ENCODE measurements at regions not wholly inside any gene's neighbourhood (a gene's known extent, or its start where the extent isn't known, plus 50 kb on each side); places are given as distances from the start of the nearest gene placed in this dataset.
"Not testable (repeated sequence)": the region's sequence is repeated elsewhere in the genome, so short reads cannot be mapped to it uniquely, and the experiment has no call there.

- no peak for DNase-seq
These were observed 110.0 kb downstream of the ENC1 start for GRCh38 chr5:74530326-74531050.

- DNase-seq = no peak
These were observed 111.4 kb downstream of the ENC1 start for GRCh38 chr5:74529101-74529500.

GRCh38 chr5:74526111-74526510, 114.4 kb downstream of the ENC1 start:
- DNase-seq = no peak

- DNase-seq = not testable (repeated sequence)
These were observed 115.8 kb downstream of the ENC1 start for GRCh38 chr5:74524767-74525166.

- DNase-seq = not testable (repeated sequence)
These were observed 116.8 kb downstream of the ENC1 start for GRCh38 chr5:74523698-74524097.

- DNase-seq = not testable (repeated sequence)
These were observed 117.7 kb downstream of the ENC1 start for GRCh38 chr5:74522838-74523237.

GRCh38 chr5:74521401-74521800, 119.1 kb downstream of the ENC1 start:
- no peak for DNase-seq

GRCh38 chr5:74519679-74520078, 120.8 kb downstream of the ENC1 start:
- no peak for DNase-seq

- DNase-seq = no peak
These were observed 121.4 kb downstream of the ENC1 start for GRCh38 chr5:74519161-74519571.

GRCh38 chr5:74517700-74518099, 122.8 kb downstream of the ENC1 start:
- DNase-seq = no peak

GRCh38 chr5:74516211-74516636, 124.3 kb downstream of the ENC1 start:
- DNase-seq = no peak

GRCh38 chr5:74514888-74515551, 125.5 kb downstream of the ENC1 start:
- DNase-seq = no peak

GRCh38 chr5:74511770-74512169, 128.8 kb downstream of the ENC1 start:
- DNase-seq = not testable (repeated sequence)

- no peak for DNase-seq
These were observed 130.0 kb downstream of the ENC1 start for GRCh38 chr5:74510476-74511075.

- no peak for DNase-seq
These were observed 133.0 kb downstream of the ENC1 start for GRCh38 chr5:74507370-74508005.

GRCh38 chr5:74506119-74506518, 134.4 kb downstream of the ENC1 start:
- no peak for DNase-seq

- DNase-seq = no peak
These were observed 136.1 kb downstream of the ENC1 start for GRCh38 chr5:74504463-74504862.

- DNase-seq = no peak
These were observed 138.0 kb downstream of the ENC1 start for GRCh38 chr5:74502479-74502950.

GRCh38 chr5:74501674-74502478, 138.7 kb downstream of the ENC1 start:
- no peak for DNase-seq

GRCh38 chr5:74500110-74500917, 140.2 kb downstream of the ENC1 start:
- DNase-seq = no peak

GRCh38 chr5:74499256-74500050, 141.1 kb downstream of the ENC1 start:
- no peak for DNase-seq
